HG03432 (cell line): ENCODE measurements at regions not wholly inside any gene's neighbourhood (a gene's known extent, or its start where the extent isn't known, plus 50 kb on each side); places are given as distances from the start of the nearest gene placed in this dataset.
"Not testable (repeated sequence)": the region's sequence is repeated elsewhere in the genome, so short reads cannot be mapped to it uniquely, and the experiment has no call there.

ENCODE experiments used
- ATAC-seq: cut with Tn5 transposase; IDR thresholded peaks from one replicate; pipeline ENCODE4 v1.9.1; 2021; ENCODE audit warnings: mild to moderate bottlenecking, moderate library complexity; ENCODE audit not compliant: unreplicated experiment

DNA sequence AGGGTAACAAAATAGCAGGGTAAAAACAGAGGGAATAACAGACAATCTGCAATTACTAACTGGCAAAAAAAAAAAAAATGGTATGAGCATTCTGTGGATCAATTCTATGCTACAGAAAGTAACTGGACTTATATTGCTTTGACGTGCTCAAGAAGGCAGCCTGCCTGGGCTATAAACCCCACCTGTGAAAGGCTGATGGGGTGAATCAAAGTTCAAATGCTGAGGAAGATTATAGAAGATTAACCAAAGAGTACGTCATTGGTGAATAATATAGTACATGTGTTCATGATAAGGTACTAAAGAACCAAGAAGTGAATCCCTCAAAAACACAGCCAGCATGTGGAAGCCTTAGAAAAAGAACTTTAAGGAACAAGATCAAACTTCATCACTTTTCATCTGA, 441.9 kb upstream of the PTCHD4 start:
- ATAC-seq = no peak

DNA sequence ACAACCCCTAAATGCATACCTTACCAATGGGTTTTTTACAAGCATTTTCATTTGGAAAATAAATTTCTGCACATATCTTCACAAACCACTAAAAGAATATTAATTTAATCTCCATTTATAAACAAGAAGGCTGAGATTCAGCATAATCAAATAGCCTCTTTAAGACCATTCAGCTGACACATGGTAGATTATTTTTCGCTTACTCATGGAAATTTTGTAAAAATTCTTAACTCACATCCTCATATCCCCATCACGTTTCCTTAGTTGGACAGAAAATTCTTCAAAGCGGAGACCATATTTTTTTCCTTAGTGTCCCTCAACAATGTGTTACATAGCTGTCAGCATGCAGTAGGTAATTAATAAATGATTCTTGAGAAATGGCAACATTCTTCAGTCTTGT, 439.6 kb upstream of the PTCHD4 start:
- ATAC-seq = no peak

DNA sequence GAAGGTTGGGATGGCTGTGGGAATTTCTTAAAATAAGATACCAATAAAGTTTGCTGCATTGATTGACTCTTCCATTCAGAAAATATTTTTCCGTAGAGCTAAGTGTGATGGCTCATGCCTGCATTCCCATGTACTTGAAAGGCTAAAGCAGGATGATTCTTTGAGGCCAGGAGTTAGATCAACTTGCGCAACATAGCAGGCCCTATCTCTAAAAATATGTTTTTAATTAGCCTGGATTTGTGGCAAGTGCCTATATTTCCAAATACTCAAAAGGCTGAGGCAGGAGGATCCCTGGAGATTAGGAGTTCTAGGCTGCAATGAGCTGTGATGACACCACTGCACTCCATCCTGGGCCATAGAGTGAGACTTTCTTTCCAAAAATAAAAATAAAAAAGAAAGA, 431.2 kb upstream of the PTCHD4 start:
- ATAC-seq = no peak

DNA sequence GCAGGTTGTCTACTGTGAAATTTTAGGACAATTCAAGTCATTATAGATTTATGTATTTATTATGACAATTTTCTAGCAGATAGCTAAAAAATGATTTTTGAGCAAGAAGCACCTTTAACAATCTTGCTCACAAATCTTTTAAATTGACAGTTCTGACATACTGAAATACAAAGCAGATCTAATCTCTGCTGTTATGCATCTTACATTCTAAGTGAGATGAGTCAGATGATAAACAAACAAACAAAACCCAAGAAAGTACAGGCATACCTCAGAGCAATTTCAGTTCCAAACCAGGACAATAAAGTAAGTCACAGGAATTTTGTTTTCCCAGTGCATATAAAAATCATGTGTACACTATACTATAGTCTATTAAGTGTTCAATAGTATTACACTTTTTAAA, 430.7 kb upstream of the PTCHD4 start:
- ATAC-seq = no peak

DNA sequence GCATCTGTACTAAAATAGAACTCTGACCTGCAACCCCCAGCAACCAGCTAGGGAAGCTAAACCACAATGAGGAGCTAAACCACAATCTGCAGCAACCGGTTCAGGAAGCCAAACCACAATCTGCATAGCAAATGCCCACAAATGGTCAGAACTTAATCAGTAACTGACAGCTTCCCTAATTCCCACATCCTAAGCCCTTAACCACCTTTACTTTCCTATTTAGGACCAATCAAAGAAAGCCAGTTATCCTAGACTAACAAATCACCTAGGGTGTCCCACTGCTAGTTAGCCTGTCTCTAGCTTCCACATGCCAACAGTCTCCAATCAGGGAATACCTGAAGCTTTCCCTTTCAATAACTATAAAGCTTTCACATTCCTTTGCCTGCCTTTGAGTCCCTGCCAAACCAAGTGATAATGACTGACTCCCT, 424.6 kb upstream of the PTCHD4 start:
- ATAC-seq = no peak

DNA sequence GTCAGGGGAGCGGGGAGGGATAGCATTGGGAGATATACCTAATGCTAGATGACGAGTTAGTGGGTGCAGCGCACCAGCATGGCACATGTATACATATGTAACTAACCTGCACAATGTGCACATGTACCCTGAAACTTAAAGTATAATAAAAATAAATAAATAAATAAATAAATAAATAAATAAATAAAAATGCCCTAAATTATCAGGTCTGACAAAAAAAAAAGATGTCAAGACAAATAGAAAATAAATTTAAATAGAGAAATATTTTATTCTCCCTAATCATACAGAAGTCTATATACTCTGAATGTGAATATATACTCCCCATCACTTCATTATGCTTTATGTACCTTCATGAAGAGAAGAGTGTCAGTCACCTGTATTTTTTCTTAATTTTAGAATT, 420.0 kb upstream of the PTCHD4 start:
- not testable (repeated sequence) for ATAC-seq

DNA sequence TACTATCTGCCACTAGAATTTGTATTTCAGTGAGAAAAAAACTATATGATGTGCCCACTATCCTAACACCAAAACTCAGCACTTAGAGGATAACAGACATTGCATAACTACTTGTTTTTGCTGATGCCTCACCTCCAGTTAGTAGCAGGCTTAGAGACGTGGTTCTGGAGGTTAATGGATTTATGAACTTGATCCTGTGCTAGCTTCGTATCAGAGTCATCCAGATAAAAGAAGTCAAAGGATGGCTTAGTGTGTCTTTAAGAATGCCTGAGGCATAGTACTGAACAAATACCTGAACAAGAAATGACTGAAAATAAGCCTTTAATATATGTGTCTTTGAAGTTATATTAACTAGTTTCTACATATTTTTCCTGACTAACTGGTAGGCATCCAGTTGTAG, 414.9 kb upstream of the PTCHD4 start:
- ATAC-seq = no peak

DNA sequence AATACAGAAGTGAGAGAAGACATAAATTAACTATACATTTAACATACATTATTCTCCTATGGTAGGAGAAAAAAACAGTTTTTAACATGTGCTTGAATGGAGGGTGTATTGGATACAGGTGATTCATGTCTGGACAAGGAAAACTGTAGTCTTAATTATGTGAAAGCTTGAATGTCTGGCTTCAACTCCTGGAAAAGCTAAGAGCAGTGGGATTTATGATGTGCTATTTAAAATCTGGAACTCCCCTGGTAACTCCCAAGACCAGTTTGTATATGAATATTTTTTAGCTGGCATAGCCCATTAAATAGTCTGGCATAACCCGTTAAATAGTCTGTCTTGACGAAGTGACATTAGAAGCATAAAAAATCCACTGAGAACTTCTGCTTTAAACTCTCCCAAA, 410.0 kb upstream of the PTCHD4 start:
- no peak for ATAC-seq

DNA sequence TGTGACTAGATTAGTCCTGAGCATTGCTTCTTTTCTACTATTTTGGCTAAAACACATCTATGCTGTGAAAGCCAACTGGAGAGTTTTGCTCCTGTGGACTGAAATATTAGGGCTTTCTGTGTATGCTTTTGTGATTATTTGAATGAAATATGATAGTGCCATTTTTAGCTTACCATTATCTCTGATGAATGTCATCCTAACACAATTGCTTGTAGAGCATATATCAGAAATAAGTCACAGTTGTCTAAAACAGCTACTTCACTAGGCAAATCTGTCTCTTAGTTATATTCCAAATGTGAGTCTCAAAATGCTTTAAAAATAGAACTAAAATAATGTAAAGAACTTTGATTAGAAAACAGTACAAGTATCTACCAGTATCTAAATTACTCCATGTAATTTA, 401.4 kb upstream of the PTCHD4 start:
- ATAC-seq = no peak

DNA sequence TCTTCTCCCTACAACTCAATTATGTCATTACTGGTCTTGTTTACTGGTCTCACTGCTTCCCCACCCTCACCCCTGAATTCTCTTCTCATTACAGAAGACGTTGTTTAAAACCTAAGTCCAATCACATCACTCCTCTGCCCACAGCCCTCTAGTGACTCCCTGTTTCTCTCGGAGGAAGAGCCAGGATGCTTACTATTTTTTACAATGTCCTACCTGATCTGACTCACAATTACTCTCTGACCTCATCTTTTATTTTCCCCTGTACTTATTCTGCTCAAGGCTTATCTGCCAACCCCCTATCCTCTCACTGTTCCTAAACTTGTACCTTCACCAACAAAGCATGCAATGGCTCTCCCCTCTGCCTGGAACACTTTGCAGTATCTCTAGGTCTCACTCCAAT, 400.4 kb upstream of the PTCHD4 start:
- no peak for ATAC-seq

DNA sequence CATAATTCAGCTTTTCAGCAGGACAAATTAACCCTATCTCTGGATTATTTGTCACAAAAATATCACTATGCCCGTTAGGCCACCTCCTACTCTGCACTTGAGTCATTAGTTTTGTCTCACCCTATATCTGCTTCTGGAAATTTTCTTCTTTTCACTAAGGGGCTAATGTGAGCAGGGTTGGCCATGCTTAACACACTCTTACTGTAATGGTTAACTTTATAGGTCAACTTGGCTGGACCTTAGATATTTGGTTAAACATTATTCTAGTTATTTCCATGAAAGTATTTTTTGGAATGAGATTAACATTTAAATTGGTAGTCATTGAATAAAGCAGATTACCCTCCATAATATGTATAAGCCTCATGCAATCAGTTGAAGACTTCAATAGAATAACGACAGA, 394.6 kb upstream of the PTCHD4 start:
- ATAC-seq = no peak

DNA sequence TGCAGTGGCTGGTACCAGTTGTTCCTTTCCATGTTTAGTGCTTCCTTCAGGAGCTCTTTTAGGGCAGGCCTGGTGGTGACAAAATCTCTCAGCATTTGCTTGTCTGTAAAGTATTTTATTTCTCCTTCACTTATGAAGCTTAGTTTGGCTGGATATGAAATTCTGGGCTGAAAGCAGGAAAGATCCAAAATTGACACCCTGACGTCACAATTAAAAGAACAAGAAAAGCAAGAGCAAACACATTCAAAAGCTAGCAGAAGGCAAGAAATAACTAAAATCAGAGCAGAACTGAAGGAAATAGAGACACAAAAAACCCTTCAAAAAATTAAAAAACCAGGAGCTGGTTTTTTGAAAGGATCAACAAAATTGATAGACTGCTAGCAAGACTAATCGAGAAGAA, 382.4 kb upstream of the PTCHD4 start:
- ATAC-seq = not testable (repeated sequence)

DNA sequence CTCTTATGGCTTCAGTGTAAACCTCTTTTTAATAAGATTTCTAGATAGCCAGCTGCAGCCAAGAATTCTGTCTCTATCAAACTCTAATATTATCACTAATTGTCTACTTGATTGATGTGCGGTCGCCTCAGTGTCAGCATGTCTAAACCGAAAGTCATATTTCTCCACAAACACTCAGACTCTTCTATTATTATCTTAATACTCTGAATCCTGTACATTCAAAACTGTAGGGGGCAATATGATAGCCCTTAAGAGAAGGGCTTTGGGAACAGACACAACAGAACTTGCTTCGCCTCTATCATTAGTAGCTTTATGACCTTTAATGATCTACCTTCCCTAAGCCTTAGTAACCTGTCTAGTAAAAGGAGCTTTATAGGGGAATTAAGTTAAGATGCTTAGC, 379.7 kb upstream of the PTCHD4 start:
- no peak for ATAC-seq

DNA sequence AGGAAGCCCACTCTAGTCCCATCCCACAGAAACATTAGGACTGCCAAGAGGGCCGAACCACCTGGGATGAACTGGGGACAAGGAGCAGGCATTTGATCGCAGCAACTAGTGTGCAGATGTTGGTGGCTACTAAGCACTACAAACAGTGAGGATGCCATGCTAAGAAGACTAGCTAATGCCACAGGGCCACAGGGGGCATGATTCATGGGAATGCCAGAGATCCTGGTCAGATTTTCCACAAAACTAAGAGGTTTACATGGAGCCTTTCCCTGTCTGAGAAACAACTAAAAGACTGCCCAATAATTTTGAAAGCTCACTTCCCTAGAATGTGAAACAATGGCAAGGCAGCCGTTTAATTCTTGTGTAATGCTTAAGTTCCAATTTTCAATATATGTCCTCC, 375.9 kb upstream of the PTCHD4 start:
- no peak for ATAC-seq

DNA sequence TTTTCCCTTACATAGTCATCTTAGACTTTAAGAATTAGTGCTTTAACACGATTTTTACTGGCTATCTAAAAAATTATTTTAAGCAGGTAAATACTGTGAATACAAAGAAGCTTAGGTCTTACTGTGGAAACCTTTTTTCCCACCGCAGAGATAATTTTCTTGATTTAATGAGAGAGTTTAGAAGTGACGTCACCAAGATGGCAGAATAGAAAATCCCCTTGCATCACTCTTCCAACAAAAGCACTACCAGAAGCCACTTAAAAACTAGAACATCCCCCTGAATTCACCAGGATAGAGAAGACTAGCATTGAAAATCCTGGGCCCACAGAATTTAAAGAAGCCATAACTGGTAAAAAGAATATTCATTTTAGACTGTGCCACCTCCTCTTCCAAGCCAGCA, 375.4 kb upstream of the PTCHD4 start:
- ATAC-seq = no peak

DNA sequence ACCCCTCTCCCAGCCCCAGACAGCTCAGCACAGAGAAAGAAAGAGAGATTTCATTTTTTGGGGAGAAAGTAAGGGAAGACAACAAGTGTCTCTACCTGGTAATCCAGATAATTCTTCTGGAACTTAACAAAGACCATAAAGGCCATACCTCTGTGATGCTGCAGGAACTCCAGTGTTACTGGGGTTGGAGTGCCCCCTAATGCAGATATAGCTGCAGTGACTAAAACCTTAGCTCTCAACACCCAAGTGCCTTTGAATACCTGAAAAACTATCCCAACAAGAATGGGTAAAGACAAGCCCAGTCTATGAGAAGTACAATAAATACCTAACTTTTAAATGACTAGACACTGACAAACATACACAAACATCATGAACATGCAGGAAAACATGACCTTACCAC, 365.3 kb upstream of the PTCHD4 start:
- no peak for ATAC-seq

DNA sequence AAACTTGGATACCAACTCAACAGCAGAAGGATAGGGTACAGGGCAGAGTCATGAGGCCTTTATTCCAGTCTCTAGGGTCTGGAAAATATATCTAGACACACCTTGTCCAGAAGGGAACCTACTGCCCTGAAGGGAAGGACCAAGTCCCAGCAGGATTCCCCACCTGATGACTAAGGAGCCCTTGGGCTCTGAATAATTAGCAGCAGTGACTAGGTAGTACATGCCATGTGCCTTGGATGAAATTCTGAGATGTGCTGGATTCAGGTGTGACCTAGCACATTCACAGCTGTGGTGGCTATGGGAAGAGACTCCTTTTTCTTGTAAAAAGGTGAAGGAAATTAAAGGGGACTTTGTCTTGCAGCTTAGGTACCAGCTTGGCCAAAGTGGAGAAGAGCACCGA, 364.3 kb upstream of the PTCHD4 start:
- no peak for ATAC-seq

DNA sequence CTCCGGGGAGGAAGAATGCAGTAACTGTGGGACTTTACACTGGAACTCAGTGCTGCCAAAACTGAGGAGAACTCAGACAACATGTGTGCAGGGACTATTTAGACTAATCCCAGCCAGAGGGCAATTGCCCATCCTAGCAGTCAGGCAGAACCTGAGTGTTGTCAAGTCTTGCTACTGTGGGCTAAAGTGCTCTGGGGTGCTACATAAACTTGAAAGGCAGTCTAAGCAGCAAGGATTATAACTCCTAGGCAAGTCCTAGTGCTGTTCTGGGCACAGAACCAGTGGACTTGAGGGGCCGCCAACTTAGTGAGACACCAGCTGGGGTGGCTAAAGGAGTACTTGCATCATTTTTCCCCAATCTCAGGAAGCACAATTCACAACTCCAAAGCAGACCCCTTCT, 363.8 kb upstream of the PTCHD4 start:
- ATAC-seq = no peak

DNA sequence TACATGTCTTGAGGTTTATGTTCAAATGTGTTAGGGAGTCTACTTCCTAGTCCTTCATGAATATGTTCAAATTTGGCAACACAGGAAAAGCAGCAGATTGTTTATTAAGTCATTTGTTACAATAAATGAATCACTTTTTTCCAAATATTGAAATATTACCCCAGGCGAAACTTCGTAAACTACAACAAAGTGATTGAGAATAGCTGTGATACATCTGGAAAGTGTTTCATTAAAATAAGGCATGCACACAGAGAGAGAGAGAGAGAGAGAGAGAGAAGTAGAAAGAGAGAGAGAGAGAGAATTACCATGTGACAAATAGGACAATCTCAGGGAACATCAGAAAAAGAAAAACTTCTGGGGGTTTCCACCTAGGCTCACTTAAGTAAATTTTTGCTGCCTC, 363.1 kb upstream of the PTCHD4 start:
- ATAC-seq = no peak

DNA sequence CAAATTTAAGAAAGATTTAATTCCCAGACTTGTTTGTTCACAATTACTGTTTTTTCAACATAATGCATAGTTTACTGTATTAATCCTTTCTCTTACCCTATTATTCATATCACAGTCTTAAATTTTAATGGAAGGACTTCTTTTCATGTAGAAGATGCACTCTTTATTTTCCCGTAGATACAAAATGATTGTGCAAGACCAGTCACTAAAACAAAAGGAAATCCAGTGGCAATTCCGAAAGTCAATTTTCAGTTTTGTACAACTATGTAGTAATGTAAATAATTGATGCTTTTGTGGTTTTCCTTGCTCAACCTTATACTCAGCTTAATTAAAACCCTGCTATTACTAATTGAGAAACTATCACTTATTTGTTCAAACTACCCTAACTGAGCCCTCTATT, 361.5 kb upstream of the PTCHD4 start:
- no peak for ATAC-seq

DNA sequence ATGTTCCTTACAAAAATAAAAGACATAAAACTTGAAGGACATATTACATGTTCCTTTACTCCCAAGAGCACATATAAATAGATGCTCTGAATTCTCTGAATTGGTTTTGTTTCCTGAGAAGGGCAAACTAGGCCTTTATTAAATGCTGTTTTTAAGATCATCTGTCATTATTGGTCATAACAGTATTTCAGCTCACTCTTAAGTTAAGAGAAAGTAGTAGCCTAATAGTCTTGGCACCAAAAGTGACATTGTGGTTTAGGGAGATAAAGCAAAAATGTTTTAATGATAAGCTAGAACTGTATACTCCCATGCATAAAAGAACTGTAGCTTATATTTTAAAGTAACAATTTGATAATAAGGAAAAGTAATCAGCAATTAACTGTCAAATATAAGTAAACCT, 361.1 kb upstream of the PTCHD4 start:
- ATAC-seq = no peak

DNA sequence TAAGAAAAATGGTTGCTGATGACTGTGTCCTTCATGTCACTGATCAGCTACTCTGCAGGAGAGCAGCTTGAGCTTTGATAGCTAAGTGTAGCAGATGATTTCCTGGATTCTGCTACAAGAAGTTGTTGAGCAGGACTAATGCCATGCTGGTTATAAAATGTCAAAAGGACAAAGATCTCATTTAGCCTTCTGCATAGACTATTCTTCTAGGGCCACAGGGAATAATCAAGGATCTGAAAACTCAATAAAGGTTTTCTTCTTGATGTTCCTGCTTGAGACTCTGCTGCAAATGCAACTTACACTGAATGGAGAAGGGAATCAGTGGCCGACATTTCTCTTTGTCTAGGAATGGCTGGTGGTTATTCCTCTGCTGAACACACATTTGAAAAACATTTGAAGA, 360.3 kb upstream of the PTCHD4 start:
- ATAC-seq = no peak

DNA sequence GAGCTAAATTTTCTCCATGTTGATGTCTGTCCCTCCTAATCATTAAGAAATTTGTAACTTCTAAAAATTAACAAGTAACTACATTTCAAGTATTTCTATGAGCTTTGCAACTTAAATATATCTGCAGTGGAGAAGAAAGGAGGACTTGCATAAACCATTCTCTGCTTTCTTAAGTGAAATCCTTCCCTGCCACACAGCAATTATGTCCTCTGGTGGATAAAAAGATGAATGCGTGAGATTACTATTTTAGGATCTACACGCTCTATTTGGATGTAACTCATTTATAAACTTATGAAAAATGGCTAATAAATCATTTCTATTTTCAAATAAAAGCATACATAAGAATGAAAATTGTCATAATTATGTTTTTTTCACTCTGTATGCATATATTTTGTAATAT, 338.0 kb upstream of the PTCHD4 start:
- no peak for ATAC-seq

DNA sequence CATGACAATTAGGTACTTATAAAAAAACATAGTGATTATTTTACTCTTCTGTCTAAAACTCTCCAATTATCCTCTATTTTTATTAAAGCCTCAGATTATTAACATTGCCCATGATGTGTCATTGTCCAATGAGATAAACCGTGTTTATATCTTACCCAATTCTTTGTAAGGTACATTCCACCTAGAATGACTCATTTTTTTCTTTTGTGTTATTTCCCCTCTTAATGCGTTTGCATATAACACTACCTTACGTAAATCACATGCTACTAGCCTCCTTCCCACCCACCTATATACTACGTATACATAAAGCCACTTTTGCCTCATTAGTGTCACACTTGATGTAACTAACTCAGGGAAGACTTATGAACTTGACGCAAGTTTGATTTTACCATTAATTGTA, 336.3 kb upstream of the PTCHD4 start:
- no peak for ATAC-seq
